ENCODE measurements at regions not wholly inside any gene's neighbourhood (a gene's known extent, or its start where the extent isn't known, plus 50 kb on each side); places are given as distances from the start of the nearest gene placed in this dataset.

GRCh38 chr6:24072038-24072746 lies 53.8 kb upstream of the NRSN1 start:
- DNase-seq = no peak

- DNase-seq = no peak
Observed at GRCh38 chr6:24076011-24076410, 50.0 kb upstream of the NRSN1 start.

Data from activated CD4-positive, alpha-beta T cell treated with anti-CD3 and anti-CD28 coated beads, Interleukin-2, amount 50 U/mL, for 1 hour (primary cell).